ENCODE measurements at regions not wholly inside any gene's neighbourhood (a gene's known extent, or its start where the extent isn't known, plus 50 kb on each side); places are given as distances from the start of the nearest gene placed in this dataset.
"Not testable (repeated sequence)": the region's sequence is repeated elsewhere in the genome, so short reads cannot be mapped to it uniquely, and the experiment has no call there.

DNA sequence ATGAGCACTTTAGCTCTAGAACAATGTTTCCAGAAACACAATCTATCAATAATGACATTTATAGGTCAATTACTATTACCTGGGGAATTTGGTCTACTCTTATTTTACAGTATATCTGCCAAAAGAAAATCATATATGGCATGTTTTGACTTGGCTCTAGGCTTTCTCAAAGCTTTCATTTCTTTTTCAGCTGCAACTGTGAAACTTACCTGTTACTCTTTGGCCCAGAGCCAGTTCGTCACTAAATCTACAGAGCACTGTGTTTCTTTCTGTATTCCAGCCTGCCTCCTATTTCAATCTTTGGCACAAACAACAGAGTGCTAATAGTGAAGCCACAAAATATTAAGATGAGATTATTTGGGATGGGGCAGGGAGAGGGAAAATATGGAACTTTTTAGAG lies 76.0 kb downstream of the P2RY1 start:
- Histone ChIP-seq H4K8ac (ENCODE audit: low read length) (no peak overlapping the region), H3K36me3 (ENCODE audit: control insufficient read depth in 1 of 2, insufficient read depth in 2 of 2, low read depth in 1 of 2, low read length in 2 of 2) (no peaks in the 10 kb centered on the region), H2BK5ac (ENCODE audit: low read depth, low read length, poor library complexity, severe bottlenecking) (no peak overlapping the region), H2AFZ (ENCODE audit: low read depth, low read length) (no peak overlapping the region), H3K9me3 (ENCODE audit: control insufficient read depth, low read length) (no peaks in the 10 kb centered on the region), H4K91ac (ENCODE audit: low read length) (no peak overlapping the region), H3K18ac (ENCODE audit: low read depth in 1 of 2, low read length in 2 of 2) (no peak overlapping the region), H3K4me2 (ENCODE audit: low read length, poor library complexity, severe bottlenecking) (no peak overlapping the region), H2BK15ac (ENCODE audit: low read depth, poor library complexity, severe bottlenecking) (no peak overlapping the region), H3K4me1 (ENCODE audit: control insufficient read depth, insufficient read depth, low read depth, low read length) (no peaks in the 10 kb centered on the region), H3K14ac (ENCODE audit: low read length in 2 of 2) (no peak overlapping the region), H3K27me3 (ENCODE audit: control insufficient read depth in 1 of 2, insufficient read depth in 1 of 2, low read length in 2 of 2) (no peaks in the 10 kb centered on the region), H2AK5ac (ENCODE audit: low read length, severe bottlenecking) (no peak overlapping the region), H3K79me1 (replicated peaks; ENCODE audit: low read length, poor library complexity, severe bottlenecking) (no peaks in the 10 kb centered on the region), H3K4me3 (ENCODE audit: insufficient read depth in 1 of 2, low read depth in 1 of 2, low read length in 2 of 2) (no peak overlapping the region), H3K4ac (ENCODE audit: low read depth in 1 of 2, low read length in 2 of 2) (no peak overlapping the region), H3K27ac (ENCODE audit: low read length, poor library complexity, severe bottlenecking) (no peak overlapping the region), H3K9ac (ENCODE audit: low read length) (no peak overlapping the region), H3K23ac (ENCODE audit: low read length in 2 of 2) (no peak overlapping the region), H2BK12ac (ENCODE audit: low read length in 2 of 2) (no peak overlapping the region), H2BK120ac (ENCODE audit: low read depth, low read length) (no peak overlapping the region)
- DNase-seq = no peak
- 100% methylated on average over 1 of the region's 1 CpG for WGBS

DNA sequence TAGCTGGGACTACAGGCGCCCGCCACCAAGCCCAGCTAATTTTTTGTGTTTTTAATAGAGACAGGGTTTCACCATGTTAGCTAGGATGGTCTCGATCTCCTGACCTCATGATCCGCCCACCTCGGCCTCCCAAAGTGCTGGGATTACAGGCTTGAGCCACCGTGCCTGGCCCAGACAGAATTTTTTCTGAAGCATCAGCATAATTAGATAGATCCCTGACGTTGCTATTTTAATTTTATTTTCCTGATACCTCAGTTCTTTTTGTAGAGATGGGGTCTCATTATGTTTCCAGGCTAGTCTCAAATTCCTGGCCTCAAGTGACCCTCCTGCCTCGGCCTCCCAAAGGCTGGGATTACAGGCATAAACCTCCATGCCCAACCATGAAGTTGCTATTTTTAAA lies 79.8 kb downstream of the P2RY1 start:
- H3K4me1 ChIP-seq (ENCODE audit: control insufficient read depth, insufficient read depth, low read depth, low read length); H2BK5ac ChIP-seq (ENCODE audit: low read depth, low read length, poor library complexity, severe bottlenecking); H3K9ac ChIP-seq (ENCODE audit: low read length); H2BK120ac ChIP-seq (ENCODE audit: low read depth, low read length); H3K14ac ChIP-seq (ENCODE audit: low read length in 2 of 2); H2AFZ ChIP-seq (ENCODE audit: low read depth, low read length); H3K18ac ChIP-seq (ENCODE audit: low read depth in 1 of 2, low read length in 2 of 2); H4K8ac ChIP-seq (ENCODE audit: low read length); H3K9me3 ChIP-seq (ENCODE audit: control insufficient read depth, low read length); H3K27ac ChIP-seq (ENCODE audit: low read length, poor library complexity, severe bottlenecking); H4K91ac ChIP-seq (ENCODE audit: low read length); H2AK5ac ChIP-seq (ENCODE audit: low read length, severe bottlenecking); H2BK15ac ChIP-seq (ENCODE audit: low read depth, poor library complexity, severe bottlenecking); H3K79me1 ChIP-seq (replicated peaks; ENCODE audit: low read length, poor library complexity, severe bottlenecking); H3K4ac ChIP-seq (ENCODE audit: low read depth in 1 of 2, low read length in 2 of 2); H3K4me3 ChIP-seq (ENCODE audit: insufficient read depth in 1 of 2, low read depth in 1 of 2, low read length in 2 of 2); DNase-seq; H3K27me3 ChIP-seq (ENCODE audit: control insufficient read depth in 1 of 2, insufficient read depth in 1 of 2, low read length in 2 of 2); H3K23ac ChIP-seq (ENCODE audit: low read length in 2 of 2); H3K4me2 ChIP-seq (ENCODE audit: low read length, poor library complexity, severe bottlenecking); H2BK12ac ChIP-seq (ENCODE audit: low read length in 2 of 2); H3K36me3 ChIP-seq (ENCODE audit: control insufficient read depth in 1 of 2, insufficient read depth in 2 of 2, low read depth in 1 of 2, low read length in 2 of 2): not testable (repeated sequence)
- WGBS = 90% methylated on average over 6 of the region's 8 CpGs

DNA sequence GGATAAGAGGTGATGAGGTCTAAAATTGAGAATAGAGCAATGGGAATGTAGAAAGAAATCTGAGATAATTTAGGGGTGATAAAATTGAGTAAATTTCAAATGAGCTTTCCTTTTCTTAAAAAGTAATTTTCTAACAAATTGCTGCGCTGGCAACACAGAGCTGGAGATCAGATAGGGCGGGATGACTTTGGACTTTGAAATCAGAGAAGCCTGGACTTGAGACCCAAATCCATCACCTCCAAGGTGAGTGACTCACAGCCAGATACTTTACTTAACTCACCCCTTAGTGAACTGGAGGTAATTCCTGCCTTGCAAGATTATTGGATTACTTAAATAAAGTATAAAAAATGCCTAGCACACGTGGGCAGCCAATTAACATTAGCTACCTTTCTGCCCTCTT lies 80.8 kb downstream of the P2RY1 start:
- Histone ChIP-seq H4K8ac (ENCODE audit: low read length) (no peak overlapping the region), H3K23ac (ENCODE audit: low read length in 2 of 2) (no peak overlapping the region), H2BK15ac (ENCODE audit: low read depth, poor library complexity, severe bottlenecking) (no peak overlapping the region), H3K4ac (ENCODE audit: low read depth in 1 of 2, low read length in 2 of 2) (no peak overlapping the region), H2BK120ac (ENCODE audit: low read depth, low read length) (no peak overlapping the region), H2BK12ac (ENCODE audit: low read length in 2 of 2) (no peak overlapping the region), H2AK5ac (ENCODE audit: low read length, severe bottlenecking) (no peak overlapping the region), H3K9me3 (ENCODE audit: control insufficient read depth, low read length) (no peaks in the 10 kb centered on the region), H2BK5ac (ENCODE audit: low read depth, low read length, poor library complexity, severe bottlenecking) (no peak overlapping the region), H3K9ac (ENCODE audit: low read length) (no peak overlapping the region), H3K4me2 (ENCODE audit: low read length, poor library complexity, severe bottlenecking) (no peak overlapping the region), H3K27me3 (ENCODE audit: control insufficient read depth in 1 of 2, insufficient read depth in 1 of 2, low read length in 2 of 2) (no peaks in the 10 kb centered on the region), H3K36me3 (ENCODE audit: control insufficient read depth in 1 of 2, insufficient read depth in 2 of 2, low read depth in 1 of 2, low read length in 2 of 2) (no peaks in the 10 kb centered on the region), H3K79me1 (replicated peaks; ENCODE audit: low read length, poor library complexity, severe bottlenecking) (no peaks in the 10 kb centered on the region), H4K91ac (ENCODE audit: low read length) (no peak overlapping the region), H3K4me1 (ENCODE audit: control insufficient read depth, insufficient read depth, low read depth, low read length) (no peaks in the 10 kb centered on the region), H3K14ac (ENCODE audit: low read length in 2 of 2) (no peak overlapping the region), H3K4me3 (ENCODE audit: insufficient read depth in 1 of 2, low read depth in 1 of 2, low read length in 2 of 2) (no peak overlapping the region), H2AFZ (ENCODE audit: low read depth, low read length) (no peak overlapping the region), H3K18ac (ENCODE audit: low read depth in 1 of 2, low read length in 2 of 2) (no peak overlapping the region), H3K27ac (ENCODE audit: low read length, poor library complexity, severe bottlenecking) (no peak overlapping the region)
- WGBS = 94% methylated on average over 2 of the region's 3 CpGs
- DNase-seq = no peak

DNA sequence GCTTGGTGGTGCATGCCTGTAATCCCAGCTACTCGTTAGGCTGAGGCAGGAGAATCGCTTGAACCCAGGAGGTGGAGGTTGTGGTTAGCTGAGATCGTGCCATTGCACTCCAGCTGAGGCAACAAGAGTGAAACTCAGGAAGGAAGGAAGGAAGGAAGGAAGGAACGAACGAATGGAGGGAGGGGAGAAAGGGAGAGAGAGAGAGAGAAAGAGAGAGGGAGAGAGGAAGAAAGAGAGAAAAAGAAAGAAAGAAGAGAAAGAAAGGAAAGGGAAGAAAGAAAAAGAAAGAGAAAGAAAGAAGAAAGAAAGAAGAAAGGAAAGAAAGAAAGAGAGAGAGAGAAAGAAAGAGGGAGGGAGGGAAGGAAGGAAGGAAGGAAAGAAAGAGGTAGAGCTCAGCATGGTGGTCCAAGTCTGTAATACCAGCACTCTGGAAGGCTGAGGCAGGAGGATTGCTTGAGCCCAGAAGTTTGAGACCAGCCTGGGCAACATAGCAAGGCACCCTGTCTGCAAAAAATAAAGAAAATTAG lies 81.9 kb downstream of the P2RY1 start:
- Histone ChIP-seq H2BK5ac (ENCODE audit: low read depth, low read length, poor library complexity, severe bottlenecking) (no peak overlapping the region), H2BK15ac (ENCODE audit: low read depth, poor library complexity, severe bottlenecking) (no peak overlapping the region), H3K79me1 (replicated peaks; ENCODE audit: low read length, poor library complexity, severe bottlenecking) (no peaks in the 10 kb centered on the region), H3K14ac (ENCODE audit: low read length in 2 of 2) (no peak overlapping the region), H3K4ac (ENCODE audit: low read depth in 1 of 2, low read length in 2 of 2) (no peak overlapping the region), H2AFZ (ENCODE audit: low read depth, low read length) (no peak overlapping the region), H4K91ac (ENCODE audit: low read length) (no peak overlapping the region), H3K23ac (ENCODE audit: low read length in 2 of 2) (no peak overlapping the region), H2AK5ac (ENCODE audit: low read length, severe bottlenecking) (no peak overlapping the region), H3K27ac (ENCODE audit: low read length, poor library complexity, severe bottlenecking) (no peak overlapping the region), H4K8ac (ENCODE audit: low read length) (no peak overlapping the region), H3K18ac (ENCODE audit: low read depth in 1 of 2, low read length in 2 of 2) (no peak overlapping the region), H2BK120ac (ENCODE audit: low read depth, low read length) (no peak overlapping the region), H3K36me3 (ENCODE audit: control insufficient read depth in 1 of 2, insufficient read depth in 2 of 2, low read depth in 1 of 2, low read length in 2 of 2) (no peaks in the 10 kb centered on the region), H2BK12ac (ENCODE audit: low read length in 2 of 2) (no peak overlapping the region), H3K9ac (ENCODE audit: low read length) (no peak overlapping the region), H3K4me2 (ENCODE audit: low read length, poor library complexity, severe bottlenecking) (no peak overlapping the region), H3K4me3 (ENCODE audit: insufficient read depth in 1 of 2, low read depth in 1 of 2, low read length in 2 of 2) (no peak overlapping the region), H3K4me1 (ENCODE audit: control insufficient read depth, insufficient read depth, low read depth, low read length) (no peaks in the 10 kb centered on the region), H3K9me3 (ENCODE audit: control insufficient read depth, low read length) (no peaks in the 10 kb centered on the region), H3K27me3 (ENCODE audit: control insufficient read depth in 1 of 2, insufficient read depth in 1 of 2, low read length in 2 of 2) (no peaks in the 10 kb centered on the region)
- no peak for DNase-seq
- WGBS = 85% methylated on average over 5 of the region's 5 CpGs
